ENCODE measurements at regions not wholly inside any gene's neighbourhood (a gene's known extent, or its start where the extent isn't known, plus 50 kb on each side); places are given as distances from the start of the nearest gene placed in this dataset.
"Not testable (repeated sequence)": the region's sequence is repeated elsewhere in the genome, so short reads cannot be mapped to it uniquely, and the experiment has no call there.

DNA sequence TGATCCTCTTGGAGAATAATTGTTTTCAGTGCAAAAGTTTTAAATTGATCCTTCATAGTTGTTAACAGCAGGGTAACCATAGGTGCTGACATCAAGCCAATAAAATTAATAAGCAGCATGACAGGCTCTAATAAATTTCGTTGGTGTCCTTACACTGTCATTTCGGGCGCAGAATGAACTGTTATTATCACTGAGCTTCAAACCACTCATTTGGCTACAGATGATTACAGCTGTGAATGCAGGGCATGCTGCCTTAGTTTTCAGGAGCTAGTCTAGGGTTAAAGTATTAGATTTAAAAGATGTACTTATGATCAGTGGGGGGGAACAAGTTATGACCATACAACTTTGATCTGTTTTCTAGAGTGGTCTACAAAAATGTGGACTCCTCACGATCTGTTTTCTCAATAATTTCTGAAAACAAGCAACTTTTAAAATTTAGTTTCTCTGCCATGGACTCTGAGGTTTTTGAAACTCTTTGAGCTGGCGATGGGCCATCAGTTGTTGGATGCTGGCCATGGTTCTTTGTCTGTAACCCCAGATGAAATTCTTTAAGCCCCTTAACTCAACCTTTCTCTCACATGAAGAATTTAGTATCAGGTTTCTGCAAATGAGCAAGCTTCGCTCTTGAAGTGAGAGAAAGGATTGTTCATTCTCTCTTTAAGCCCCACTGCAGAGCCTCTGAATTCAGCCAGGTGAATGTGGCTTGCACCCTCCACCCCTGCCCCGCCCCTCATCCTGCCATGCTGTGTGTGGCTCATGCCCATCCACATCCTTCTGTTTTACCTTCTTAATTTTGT lies 99.1 kb upstream of the MTHFD1L start:
- DNase-seq (ENCODE audit: low read depth in 2 of 2), result peak; percentile 23 to 55

DNA sequence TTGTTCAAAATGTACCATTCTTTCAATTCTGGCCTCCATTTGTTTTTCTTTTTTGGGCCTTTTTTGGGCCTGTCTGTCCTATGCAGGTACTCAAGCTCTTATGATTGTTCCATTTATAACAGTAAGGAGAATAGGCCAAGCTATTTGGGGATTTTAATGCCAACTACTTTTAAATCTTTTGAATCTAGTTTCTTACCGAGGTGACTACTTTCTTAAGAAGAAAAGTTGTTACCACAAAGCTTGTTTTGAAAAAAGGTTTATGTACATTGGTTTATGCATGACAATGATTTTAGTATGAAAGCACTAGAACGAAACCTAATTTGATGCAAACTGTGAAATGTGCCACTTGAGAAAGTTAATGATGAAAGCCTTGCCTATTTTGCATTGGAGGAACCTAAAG lies 98.3 kb upstream of the MTHFD1L start:
- DNase-seq (ENCODE audit: low read depth in 2 of 2), result no peak

DNA sequence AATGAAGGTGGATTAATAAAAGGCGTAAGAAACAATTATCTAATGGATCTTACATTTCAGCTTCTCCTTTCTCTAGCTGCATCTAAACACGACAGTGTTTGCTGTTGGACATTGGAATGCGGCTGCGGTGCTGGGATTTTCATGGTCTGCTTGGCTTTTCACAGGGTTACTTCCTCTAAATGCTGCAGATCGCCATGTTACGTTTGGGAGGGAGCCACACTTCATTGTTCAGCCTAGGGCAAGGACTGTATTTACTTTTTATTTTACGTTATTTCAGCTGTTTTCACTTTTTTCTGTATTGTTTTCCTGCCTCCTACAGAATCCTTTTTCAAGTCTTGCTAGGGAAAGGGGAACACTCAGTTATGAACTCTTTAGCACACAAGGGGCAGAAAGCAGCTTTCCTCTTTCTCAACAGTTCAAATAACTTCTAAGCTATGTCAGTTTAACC lies 97.9 kb upstream of the MTHFD1L start:
- peak; percentile 51 to 81 for DNase-seq (ENCODE audit: low read depth in 2 of 2)

DNA sequence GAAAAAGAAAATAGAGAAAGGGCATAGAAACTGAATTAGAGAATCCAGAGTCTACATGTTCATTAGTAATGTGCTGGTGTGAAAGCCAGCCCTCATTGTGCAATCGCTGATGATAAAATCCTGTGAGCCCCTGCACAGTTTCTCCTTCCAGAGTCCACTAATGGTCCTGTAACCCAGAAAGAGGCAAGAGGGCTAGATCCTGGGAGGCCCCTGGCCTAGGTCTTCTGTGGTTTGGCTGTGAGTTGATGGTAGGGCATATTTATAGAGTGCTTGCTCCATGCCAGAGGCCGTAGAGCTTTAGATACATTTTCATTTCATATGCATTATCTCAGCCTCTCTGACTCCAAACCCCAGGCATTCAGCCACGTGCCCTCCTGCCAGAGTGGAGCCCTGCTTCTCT lies 94.9 kb upstream of the MTHFD1L start:
- DNase-seq (ENCODE audit: low read depth in 2 of 2), result no peak

DNA sequence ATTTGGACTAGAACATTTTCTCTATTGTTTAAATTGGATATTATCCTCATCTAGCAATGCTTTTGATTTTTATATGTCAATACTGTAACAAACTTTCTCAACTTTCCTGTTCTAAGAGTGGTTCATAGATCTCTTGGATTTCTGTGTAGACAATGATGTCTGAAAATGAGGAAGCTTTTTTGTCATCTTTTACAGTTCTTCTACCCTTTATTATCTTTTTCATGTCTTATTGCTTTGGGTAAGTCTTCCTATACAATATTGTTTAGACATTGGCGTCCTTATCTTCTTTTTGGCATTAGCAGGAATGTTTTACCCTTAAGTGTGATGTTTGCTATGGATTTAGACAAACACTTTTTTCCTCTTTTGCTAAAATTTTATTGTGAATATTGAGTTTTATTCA lies 91.5 kb upstream of the MTHFD1L start:
- DNase-seq (ENCODE audit: low read depth in 2 of 2), result no peak

DNA sequence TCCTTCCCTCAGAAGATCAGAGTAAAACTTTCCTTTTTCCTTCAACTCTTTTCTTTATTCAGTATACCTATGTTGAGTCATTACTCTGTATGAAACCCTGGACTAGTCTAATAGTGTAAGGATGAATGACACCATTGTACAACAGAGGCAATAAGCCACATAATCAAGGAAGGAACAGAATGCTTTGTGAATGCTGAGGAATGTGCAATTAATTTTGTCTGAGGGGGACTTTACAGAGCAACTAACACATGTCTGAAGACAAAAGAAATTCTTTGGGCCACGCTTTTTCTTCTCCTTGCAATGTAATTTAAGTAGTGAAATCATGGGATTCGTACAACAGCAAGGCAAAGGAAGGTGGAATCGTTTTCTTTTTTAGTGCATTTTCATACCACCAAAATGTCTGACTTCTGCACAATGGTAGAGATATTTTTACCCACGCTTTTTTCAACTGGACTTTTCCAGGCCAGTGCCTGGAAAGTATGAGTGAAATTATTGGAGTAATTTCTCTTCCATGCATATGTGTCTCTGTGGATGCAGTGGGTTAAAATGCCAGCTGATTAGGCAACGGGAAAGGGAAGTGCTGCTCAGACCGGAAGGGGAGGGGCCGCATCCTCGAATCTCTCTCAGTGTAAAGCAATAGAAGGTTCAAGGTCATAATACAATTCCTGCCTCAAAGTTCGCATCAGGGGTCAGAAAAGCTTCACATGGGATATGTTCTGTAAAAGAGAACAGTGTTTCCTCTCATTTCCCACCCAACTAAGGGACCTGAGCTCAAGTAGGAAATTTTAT lies 89.9 kb upstream of the MTHFD1L start:
- DNase-seq (ENCODE audit: low read depth in 2 of 2), result peak; percentile 72 to 87

DNA sequence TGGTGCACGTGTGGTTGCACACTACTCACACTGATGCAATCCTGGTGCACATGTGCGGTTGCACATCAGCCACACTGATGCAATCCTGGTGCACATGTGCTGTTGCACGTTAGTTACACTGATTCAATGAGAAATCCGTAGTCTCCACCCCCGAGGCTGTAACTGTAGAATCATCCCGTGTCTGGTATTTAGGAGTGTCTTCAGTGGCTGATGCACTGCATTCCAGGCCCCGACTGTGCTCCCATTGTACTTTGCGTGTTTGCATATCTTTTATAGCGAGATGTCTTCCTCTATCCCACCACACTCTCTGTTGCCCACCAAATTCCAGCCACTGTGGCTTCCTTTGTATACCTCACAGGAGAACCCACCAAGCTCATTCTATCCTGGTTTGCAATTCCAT lies 87.8 kb upstream of the MTHFD1L start:
- no peak for DNase-seq (ENCODE audit: low read depth in 2 of 2)

DNA sequence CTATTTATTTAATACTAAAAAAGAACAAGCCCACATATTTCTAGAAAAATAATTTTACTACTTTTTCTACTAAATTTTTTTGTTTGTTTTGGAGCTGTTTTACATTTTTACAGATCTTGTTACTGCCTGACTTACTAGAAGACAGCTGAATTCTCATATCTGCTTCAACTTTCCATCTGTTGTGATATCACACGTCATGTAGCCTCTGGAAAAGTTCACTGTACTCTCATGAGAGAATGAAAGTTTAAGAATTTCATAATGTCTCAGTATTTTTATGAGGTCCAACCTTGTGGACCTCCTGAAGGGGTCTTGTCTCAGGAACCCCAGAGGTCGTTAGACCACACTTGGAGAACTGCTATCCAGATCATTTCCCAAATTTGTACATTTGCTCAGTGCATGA lies 81.7 kb upstream of the MTHFD1L start:
- no peak for DNase-seq (ENCODE audit: low read depth in 2 of 2)

DNA sequence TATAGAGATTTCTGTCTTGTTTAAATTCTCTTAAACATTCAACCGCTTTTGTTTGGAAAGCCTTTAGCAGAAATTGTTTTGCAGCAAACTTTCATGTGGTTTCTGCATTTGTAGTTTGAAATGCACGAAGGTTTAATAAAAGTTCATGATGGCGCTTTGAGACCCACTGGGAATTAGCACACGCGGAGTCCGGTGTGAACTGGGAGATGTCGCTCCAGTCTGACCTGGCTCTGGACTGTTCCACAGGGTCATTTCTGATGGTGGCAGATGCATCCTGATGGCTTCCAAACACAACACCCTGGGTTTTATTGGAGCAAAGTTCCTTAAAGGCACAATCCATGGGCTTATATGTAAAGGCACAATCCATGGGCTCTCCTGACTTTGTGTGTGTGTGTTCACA lies 78.1 kb upstream of the MTHFD1L start:
- peak in 1 of 2 donors; percentile 15 for DNase-seq (ENCODE audit: low read depth in 2 of 2)

DNA sequence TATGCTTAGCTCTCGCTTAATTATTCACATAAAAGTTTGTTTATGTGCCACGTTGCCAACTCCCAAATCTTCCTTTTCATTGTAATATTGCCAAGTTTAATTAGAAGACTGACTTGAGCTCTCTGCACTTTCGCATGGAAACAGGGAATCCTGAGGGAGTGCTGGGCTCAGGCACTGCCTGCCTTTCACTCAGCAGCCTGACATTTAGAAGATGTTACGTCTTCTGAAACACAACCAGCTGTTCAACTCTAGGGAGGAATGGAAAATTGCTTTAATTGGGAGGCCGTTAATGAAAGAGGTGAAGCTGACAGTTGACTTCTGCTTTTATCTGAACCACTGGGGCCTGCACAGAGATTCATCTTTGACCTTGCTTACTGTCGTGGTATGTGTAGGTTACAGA lies 77.4 kb upstream of the MTHFD1L start:
- DNase-seq (ENCODE audit: low read depth in 2 of 2), result no peak

DNA sequence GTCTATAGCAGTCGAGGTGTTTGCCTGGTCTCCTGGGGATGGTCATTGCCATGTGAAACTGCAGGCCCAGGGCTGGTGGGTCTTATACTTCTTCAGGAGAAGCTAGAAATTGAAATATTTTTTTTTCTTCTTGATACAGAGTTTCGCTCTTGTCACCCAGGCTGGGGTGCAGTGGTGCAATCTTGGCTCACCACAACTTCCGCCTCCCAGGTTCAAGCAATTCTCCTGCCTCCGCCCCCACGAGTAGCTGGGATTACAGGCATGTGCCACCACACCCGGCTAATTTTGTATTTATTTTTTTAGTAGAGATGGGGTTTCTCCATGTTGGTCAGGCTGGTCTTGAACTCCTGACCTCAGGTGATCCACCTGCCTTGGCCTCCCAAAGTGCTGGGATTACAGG lies 75.6 kb upstream of the MTHFD1L start:
- DNase-seq (ENCODE audit: low read depth in 2 of 2), result not testable (repeated sequence)

DNA sequence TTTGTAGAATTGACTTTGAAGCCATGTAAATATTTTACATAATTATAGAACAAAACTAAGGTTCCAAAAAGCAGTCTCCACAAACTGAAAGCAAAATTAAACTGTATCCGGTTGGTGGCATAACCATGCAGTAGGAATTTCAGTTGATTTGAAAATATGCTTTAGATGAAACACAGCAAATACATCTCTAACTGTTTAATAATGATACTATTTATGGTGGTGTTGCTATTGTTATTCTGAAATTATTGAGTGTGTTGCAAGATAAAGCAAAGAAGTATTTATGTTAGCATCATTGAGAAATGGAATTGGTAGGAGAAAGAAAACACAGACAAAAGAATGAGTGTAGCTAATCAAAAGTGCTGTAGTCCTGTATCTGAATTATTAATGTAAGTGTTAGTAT lies 73.8 kb upstream of the MTHFD1L start:
- DNase-seq (ENCODE audit: low read depth in 2 of 2), result no peak

DNA sequence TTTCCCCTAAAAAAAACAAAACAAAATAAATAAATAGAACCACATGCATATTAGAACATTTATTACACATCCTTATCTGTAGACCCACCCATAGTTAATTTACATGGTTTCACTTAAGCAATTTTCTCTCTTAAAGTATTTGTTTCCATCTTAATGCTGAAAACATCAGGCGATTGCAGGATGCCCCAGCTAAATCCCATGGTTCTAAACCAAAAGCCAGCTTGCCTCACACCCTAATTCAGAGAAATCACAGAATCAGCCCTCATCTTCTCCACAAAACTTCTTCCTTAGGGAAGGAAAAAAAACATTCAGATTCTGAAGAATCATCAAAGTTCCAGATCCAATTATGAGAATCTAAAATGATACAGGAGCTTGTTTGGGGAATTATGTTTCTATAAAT lies 67.6 kb upstream of the MTHFD1L start:
- DNase-seq (ENCODE audit: low read depth in 2 of 2), result no peak

DNA sequence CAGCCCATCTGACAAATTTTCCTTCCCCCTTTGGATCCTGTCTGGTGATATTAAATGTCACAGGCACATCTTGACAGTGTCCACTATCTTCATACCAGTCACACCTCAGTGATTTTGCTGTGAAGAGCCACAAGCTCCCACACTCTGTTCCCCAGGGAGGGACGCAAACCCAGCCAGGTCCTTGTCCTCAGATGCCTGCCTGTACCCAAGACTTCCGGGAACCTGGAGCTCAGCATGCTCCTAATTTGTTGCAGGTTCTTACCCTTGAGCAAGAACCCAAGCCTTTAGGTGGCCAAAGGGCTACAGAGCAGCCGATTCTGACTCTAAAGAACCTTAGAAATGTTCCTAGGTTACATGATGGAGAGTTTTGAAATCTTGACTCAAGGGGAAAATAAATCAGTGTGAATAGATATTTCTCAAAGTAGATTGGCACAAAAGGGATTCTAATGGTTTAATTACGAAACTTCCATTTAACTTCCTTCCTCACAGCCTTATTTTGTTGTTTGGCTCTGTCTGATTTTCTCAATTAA lies 66.2 kb upstream of the MTHFD1L start:
- DNase-seq (ENCODE audit: low read depth in 2 of 2), result no peak

DNA sequence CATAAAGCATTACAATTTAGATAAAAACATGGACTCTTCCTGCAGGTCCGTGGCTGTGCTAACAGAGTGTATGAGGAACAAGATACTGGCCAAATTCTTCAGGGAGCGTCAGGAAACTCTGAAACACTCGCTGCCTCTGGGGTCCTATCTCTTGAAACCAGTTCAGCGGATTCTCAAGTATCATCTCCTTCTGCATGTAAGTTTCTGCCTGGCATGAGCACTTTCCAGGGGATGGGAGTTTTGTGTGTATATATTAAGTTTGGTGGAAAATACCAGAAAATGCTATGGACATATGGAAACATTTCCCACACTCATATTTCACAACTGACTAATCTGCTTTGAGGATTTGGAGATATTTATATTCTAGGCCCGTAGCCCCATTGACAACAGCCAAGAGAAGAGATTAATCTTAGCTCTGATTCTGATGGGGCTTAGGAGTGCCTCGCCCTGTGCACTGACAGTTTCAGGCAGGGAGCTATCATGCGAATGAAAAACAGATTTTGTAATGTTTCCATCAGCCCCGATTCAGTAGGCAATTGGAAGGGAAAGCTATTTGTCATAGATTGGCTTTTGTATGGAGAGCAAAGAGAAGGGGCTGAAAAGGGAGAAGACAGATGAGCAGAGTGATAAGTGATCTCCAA lies 64.7 kb upstream of the MTHFD1L start:
- DNase-seq (ENCODE audit: low read depth in 2 of 2), result no peak

DNA sequence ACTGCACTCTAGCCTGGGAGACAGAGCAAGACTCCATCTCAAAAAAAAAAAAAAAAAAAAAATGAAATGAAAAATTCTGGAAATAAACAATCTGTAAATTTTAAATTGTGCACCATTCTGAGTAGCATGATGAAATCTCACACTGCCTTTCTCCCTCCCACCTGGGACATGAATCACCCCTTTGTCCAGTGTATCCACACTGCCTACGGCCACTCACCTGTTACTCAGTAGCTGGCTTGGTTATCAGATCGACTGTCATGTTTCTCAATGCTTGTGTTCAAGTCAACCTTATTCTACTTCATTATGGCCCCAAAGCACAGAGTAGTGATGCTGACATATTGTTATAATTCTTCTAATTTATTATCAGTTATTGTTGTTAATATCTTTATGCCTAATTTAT lies 58.7 kb upstream of the MTHFD1L start:
- no peak for DNase-seq (ENCODE audit: low read depth in 2 of 2)

DNA sequence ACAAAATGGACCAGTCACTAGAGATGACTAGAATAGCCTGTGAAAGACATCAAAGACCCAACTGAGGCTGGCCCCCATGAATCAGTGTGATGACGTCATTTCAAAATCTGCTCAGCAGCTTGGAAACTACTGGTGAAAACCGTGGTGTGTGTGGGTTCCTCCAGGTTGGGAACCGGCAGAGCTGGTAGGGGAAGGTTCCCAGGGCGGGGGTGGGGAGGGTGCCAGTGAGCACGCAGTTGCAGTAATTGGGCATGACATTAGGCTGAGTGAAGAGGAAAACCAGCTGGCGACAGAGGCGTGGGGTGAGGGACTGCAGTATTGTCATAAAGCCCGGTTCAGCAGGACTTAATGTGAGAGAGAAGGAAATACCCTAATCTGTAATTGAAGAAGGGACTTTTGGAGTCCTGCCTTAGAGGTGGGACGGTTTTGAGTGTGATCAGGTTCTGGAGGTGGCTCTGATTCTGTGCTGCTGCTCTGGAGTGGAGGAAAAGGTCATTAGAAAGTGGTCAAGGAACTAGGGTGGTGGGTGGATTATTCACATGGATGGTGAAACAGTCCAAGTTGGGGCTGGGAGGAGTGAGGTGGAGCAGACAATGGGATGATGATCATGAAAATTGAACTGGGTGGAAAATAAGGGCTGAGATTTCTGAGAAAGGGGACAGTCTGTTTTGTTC lies 52.0 kb upstream of the MTHFD1L start:
- peak; percentile 12 to 56 for DNase-seq (ENCODE audit: low read depth in 2 of 2)

DNA sequence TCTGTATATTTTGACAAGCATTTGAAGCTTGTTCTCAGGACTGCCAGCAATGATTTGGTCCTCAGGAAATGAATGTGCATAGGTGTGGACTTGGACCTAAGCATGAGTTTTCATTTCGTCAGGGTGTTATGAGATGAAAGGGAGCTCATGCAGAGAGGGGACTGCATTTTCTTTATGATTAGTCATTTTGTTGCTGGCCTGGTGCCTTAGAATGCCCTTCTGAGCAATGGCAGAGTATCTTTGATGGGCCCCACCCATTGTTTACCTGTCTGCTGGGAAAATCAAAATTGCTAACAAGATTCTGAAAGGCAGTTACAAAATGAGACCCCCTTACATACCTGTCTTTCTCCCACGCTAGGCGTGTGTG lies 51.5 kb upstream of the MTHFD1L start:
- DNase-seq (ENCODE audit: low read depth in 2 of 2), result peak; percentile 12 to 71

All from lung microvascular endothelial cell (primary cell).